ENCODE measurements at regions not wholly inside any gene's neighbourhood (a gene's known extent, or its start where the extent isn't known, plus 50 kb on each side); places are given as distances from the start of the nearest gene placed in this dataset.

DNA sequence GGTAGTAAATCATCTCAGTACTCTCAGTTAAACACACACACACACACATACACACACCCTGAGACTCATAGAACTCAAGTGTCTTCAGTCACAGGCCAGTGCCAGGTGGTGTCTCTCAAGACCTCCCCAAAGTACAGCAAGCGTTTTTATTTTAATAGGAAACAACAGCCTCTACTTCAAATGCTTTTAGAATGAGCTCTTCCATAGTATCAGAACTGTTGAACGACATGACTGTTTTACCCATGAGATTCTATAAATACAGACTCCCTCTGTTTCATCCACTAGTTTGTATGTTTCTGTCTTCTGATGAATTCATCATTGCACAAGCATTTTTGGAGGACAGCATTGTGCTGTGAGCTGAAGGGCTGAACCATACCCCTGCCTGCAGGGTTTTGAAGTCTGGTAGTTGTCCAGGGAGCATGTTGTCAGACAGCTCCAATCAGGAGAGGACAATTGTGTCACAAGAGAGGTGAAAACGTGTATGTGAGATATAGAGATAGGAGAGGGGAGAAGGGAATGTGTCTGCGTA is 201.0 kb upstream of the BCL6 start:
- ATAC-seq (no peak; the same call in 1 of the 2 replicates), DNase-seq (ENCODE audit: low read depth, low spot score) (no peak)
- POLR2A ChIA-PET: interaction anchor here (0.7 kb wide), 1 partner anchor 98 kb away, joined by 3 read pairs; no protein-coding TSS in a partner anchor
- no peak for TF ChIP-seq SIN3A (IDR thresholded peaks at IDR 0.05; ENCODE audit: borderline replicate concordance, insufficient read depth, low read depth, low read length)
- H3K36me3 ChIP-seq (ENCODE audit: control insufficient read depth, insufficient read depth, low read length): no peaks in the 10 kb centered on the region
- H3K4me1 ChIP-seq (ENCODE audit: control insufficient read depth, insufficient read depth, low read length): no peaks in the 10 kb centered on the region
- no peak overlapping the region for H3K4me3 ChIP-seq (ENCODE audit: low read depth in 2 of 2, low read length in 2 of 2)
- no TSS peak for BruUV-seq (replicated peaks)
- intact Hi-C loops (cut with micrococcal nuclease; ENCODE audit: unreplicated experiment) (no loop called here), in situ Hi-C loops (cut with HindIII; ENCODE audit: low pct_unique_long_range_greater_than_20kb, low sequenced_read_pairs) (no loop called here)
- CTCF ChIA-PET: interaction anchor here (0.8 kb wide), 1 partner anchor 199 kb away, joined by 5 read pairs; no protein-coding TSS in a partner anchor
- H3K9me3 ChIP-seq (ENCODE audit: control insufficient read depth, insufficient read depth, low read depth, low read length): no peaks in the 10 kb centered on the region
- H3K27me3 ChIP-seq (ENCODE audit: control insufficient read depth, insufficient read depth, low read length): no peaks in the 10 kb centered on the region
- H3K27ac ChIP-seq (ENCODE audit: low read length): no peak overlapping the region

DNA sequence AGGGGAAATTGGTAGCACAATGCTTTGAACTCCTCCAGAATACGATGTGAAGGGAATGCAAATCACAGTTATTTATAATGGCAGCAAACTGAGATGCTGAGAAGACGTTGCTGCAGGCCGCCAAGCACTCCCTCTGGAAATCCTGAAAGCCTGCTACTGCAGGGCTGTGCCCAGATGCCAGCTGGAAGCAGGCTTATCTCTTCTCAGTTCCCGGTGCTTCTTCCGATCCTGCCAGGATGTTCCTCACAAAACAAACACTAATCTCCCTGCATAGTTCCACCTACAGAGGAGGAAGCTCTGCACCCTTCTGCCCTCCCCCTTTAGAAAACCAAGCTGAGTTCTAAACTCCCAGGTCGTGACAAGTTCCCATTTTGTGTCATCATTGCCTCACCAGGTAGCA is 201.7 kb upstream of the BCL6 start:
- H3K9me3 ChIP-seq (ENCODE audit: control insufficient read depth, insufficient read depth, low read depth, low read length): no peaks in the 10 kb centered on the region
- ATAC-seq (no peak), DNase-seq (ENCODE audit: low read depth, low spot score) (no peak)
- intact Hi-C loops (cut with micrococcal nuclease; ENCODE audit: unreplicated experiment): no loop called here
- no peak for TF ChIP-seq SIN3A (IDR thresholded peaks at IDR 0.05; ENCODE audit: borderline replicate concordance, insufficient read depth, low read depth, low read length)
- no peak for TF ChIP-seq TCF7L2 (IDR thresholded peaks at IDR 0.05; ENCODE audit: low read depth, low read length)
- no peak for TF ChIP-seq POLR2AphosphoS5 (IDR thresholded peaks at IDR 0.05; ENCODE audit: low read depth, low read length)
- TF ChIP-seq, protein P1, sequence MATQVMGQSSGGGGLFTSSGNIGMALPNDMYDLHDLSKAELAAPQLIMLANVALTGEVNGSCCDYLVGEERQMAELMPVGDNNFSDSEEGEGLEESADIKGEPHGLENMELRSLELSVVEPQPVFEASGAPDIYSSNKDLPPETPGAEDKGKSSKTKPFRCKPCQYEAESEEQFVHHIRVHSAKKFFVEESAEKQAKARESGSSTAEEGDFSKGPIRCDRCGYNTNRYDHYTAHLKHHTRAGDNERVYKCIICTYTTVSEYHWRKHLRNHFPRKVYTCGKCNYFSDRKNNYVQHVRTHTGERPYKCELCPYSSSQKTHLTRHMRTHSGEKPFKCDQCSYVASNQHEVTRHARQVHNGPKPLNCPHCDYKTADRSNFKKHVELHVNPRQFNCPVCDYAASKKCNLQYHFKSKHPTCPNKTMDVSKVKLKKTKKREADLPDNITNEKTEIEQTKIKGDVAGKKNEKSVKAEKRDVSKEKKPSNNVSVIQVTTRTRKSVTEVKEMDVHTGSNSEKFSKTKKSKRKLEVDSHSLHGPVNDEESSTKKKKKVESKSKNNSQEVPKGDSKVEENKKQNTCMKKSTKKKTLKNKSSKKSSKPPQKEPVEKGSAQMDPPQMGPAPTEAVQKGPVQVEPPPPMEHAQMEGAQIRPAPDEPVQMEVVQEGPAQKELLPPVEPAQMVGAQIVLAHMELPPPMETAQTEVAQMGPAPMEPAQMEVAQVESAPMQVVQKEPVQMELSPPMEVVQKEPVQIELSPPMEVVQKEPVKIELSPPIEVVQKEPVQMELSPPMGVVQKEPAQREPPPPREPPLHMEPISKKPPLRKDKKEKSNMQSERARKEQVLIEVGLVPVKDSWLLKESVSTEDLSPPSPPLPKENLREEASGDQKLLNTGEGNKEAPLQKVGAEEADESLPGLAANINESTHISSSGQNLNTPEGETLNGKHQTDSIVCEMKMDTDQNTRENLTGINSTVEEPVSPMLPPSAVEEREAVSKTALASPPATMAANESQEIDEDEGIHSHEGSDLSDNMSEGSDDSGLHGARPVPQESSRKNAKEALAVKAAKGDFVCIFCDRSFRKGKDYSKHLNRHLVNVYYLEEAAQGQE (IDR thresholded peaks at IDR 0.05; ENCODE audit: insufficient read depth in 1 of 2, low read depth in 2 of 2, low read length in 1 of 2): no peak
- TF ChIP-seq, protein P2, sequence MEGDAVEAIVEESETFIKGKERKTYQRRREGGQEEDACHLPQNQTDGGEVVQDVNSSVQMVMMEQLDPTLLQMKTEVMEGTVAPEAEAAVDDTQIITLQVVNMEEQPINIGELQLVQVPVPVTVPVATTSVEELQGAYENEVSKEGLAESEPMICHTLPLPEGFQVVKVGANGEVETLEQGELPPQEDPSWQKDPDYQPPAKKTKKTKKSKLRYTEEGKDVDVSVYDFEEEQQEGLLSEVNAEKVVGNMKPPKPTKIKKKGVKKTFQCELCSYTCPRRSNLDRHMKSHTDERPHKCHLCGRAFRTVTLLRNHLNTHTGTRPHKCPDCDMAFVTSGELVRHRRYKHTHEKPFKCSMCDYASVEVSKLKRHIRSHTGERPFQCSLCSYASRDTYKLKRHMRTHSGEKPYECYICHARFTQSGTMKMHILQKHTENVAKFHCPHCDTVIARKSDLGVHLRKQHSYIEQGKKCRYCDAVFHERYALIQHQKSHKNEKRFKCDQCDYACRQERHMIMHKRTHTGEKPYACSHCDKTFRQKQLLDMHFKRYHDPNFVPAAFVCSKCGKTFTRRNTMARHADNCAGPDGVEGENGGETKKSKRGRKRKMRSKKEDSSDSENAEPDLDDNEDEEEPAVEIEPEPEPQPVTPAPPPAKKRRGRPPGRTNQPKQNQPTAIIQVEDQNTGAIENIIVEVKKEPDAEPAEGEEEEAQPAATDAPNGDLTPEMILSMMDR (IDR thresholded peaks at IDR 0.05): no peak
- no peaks in the 10 kb centered on the region for H3K36me3 ChIP-seq (ENCODE audit: control insufficient read depth, insufficient read depth, low read length)
- BruUV-seq (replicated peaks): no TSS peak
- no peaks in the 10 kb centered on the region for H3K27me3 ChIP-seq (ENCODE audit: control insufficient read depth, insufficient read depth, low read length)
- CTCF ChIA-PET: no interaction called here
- H3K4me1 ChIP-seq (ENCODE audit: control insufficient read depth, insufficient read depth, low read length): no peaks in the 10 kb centered on the region
- H3K4me3 ChIP-seq (ENCODE audit: low read depth in 2 of 2, low read length in 2 of 2): no peak overlapping the region
- H3K27ac ChIP-seq (ENCODE audit: low read length): no peak overlapping the region
- in situ Hi-C loops (cut with HindIII; ENCODE audit: low pct_unique_long_range_greater_than_20kb, low sequenced_read_pairs): no loop called here
- POLR2A ChIA-PET: no interaction called here

DNA sequence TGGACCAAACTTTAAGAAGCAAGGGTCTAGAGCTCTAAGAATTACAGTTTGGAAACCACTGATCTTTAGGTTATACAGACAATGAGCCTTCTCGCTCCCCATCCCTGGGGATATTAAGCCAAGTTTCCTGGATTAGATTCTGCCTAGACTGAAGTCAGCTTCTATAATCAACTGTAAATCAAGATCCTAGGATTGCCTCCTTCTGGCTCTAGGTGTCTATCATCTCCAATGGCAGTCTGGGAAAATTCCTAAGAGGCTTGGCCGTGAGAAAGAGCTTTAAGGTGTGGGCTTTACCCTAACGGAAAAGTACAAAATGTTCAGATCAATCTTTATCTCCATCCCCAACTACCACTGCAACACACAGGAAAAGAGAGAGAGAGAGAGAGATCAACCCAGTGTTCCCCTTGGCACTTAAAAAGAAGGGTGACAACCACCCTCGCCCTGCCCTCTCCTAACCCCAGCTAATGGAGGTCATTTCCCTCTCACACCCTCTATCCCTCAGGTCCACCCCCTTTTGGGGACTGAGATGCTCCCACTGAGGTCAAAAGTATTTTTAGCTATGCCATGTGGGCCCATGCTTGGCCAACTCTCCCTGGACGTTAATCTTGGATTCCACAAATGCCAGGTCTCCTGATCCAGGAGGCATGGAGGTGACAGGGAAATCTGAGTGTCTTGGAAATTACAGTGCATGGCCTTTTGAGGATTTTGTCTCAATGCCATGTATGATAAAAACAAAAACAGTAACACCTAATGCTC is 202.8 kb upstream of the BCL6 start:
- no TSS peak for BruUV-seq (replicated peaks)
- Histone ChIP-seq H3K4me1 (ENCODE audit: control insufficient read depth, insufficient read depth, low read length) (no peaks in the 10 kb centered on the region), H3K4me3 (ENCODE audit: low read depth in 2 of 2, low read length in 2 of 2) (no peak overlapping the region), H3K27me3 (ENCODE audit: control insufficient read depth, insufficient read depth, low read length) (no peaks in the 10 kb centered on the region), H3K9me3 (ENCODE audit: control insufficient read depth, insufficient read depth, low read depth, low read length) (no peaks in the 10 kb centered on the region), H3K27ac (ENCODE audit: low read length) (no peak overlapping the region), H3K36me3 (ENCODE audit: control insufficient read depth, insufficient read depth, low read length) (no peaks in the 10 kb centered on the region)
- ChIA-PET CTCF (no interaction called here), POLR2A (no interaction called here)
- ATAC-seq (no peak), DNase-seq (ENCODE audit: low read depth, low spot score) (no peak)
- intact Hi-C loops (cut with micrococcal nuclease; ENCODE audit: unreplicated experiment): no loop called here
- in situ Hi-C loops (cut with HindIII; ENCODE audit: low pct_unique_long_range_greater_than_20kb, low sequenced_read_pairs): no loop called here
- TF ChIP-seq, protein P1 (IDR thresholded peaks at IDR 0.05; ENCODE audit: insufficient read depth in 1 of 2, low read depth in 2 of 2, low read length in 1 of 2): no peak
- TF ChIP-seq TCF7L2 (IDR thresholded peaks at IDR 0.05; ENCODE audit: low read depth, low read length): no peak
- TF ChIP-seq POLR2AphosphoS5 (IDR thresholded peaks at IDR 0.05; ENCODE audit: low read depth, low read length): no peak
- TF ChIP-seq, protein P2 (IDR thresholded peaks at IDR 0.05): no peak
- no peak for TF ChIP-seq SIN3A (IDR thresholded peaks at IDR 0.05; ENCODE audit: borderline replicate concordance, insufficient read depth, low read depth, low read length)

Data from Panc1 (cell line).